ENCODE measurements at regions not wholly inside any gene's neighbourhood (a gene's known extent, or its start where the extent isn't known, plus 50 kb on each side); places are given as distances from the start of the nearest gene placed in this dataset.

DNA sequence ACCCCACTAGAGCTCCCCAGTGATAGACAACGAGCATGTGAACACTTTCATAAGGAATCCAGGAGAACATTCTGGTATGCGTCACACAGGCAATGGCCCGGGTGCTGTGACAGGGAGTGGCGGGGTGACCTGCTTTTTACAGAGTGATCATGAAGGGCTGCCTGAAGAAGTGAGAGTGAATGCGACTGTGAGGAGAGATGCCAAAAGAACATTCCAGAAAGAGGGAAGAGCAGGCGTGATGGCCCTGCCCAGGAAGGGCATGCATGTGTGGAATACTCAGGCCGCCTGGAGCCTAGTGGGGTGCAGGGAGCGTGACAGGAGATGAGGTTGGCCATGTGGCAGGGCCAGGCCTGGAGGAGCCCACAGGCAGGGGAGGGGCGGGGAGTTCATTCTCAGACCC, 53.8 kb downstream of the FZD10 start:
- peaks cover 23% of the 10 kb centered on the region for H3K4me1 ChIP-seq (ENCODE audit: insufficient read depth, low read length)
- H3K9me3 ChIP-seq (ENCODE audit: insufficient read depth, low read depth, low read length) = no peaks in the 10 kb centered on the region
- H3K27ac ChIP-seq (ENCODE audit: low read length) = no peak overlapping the region
- no peak overlapping the region for H3K9ac ChIP-seq (ENCODE audit: low read depth, low read length)
- H3K4me3 ChIP-seq (ENCODE audit: low read length) = no peak overlapping the region
- H3K27me3 ChIP-seq (ENCODE audit: insufficient read depth, low read length) = peaks cover 84% of the 10 kb centered on the region
- no peaks in the 10 kb centered on the region for H3K36me3 ChIP-seq (ENCODE audit: insufficient read depth, low read depth, low read length)

DNA sequence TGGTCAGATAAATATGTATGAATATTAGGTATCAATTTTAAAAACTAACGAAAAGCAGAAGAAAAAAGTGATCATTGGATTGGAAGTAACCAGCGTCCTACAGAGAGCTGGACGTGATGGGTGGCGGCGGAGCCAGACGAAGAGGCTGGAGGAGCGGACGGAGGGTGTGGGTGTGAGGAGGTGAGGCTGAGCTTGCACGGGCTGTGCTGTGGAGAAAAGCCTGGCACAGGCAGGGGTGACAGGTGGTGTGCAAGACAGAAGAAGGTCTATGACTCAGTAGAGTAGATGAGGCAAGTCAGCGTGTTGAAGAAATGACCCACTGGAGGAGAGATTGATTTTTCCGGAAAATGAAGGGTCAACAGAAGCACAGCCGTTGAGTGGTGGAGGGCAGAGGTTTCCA, 56.4 kb downstream of the FZD10 start:
- H3K36me3 ChIP-seq (ENCODE audit: insufficient read depth, low read depth, low read length) = no peaks in the 10 kb centered on the region
- H3K9ac ChIP-seq (ENCODE audit: low read depth, low read length) = no peak overlapping the region

GRCh38 chr12:130219929-130220705, 57.9 kb downstream of the FZD10 start:
- Histone ChIP-seq H3K27me3 (ENCODE audit: insufficient read depth, low read length) (peaks cover 94% of the 10 kb centered on the region), H3K4me1 (ENCODE audit: insufficient read depth, low read length) (peaks cover 16% of the 10 kb centered on the region), H3K4me3 (ENCODE audit: low read length) (peak overlapping the region; percentile 1), H3K27ac (ENCODE audit: low read length) (no peak overlapping the region), H3K9me3 (ENCODE audit: insufficient read depth, low read depth, low read length) (no peaks in the 10 kb centered on the region), H3K9ac (ENCODE audit: low read depth, low read length) (no peak overlapping the region), H3K36me3 (ENCODE audit: insufficient read depth, low read depth, low read length) (no peaks in the 10 kb centered on the region)

More for the DNA sequence above, 56.4 kb downstream of the FZD10 start:
- H3K4me1 ChIP-seq (ENCODE audit: insufficient read depth, low read length) = peaks cover 20% of the 10 kb centered on the region
- H3K4me3 ChIP-seq (ENCODE audit: low read length) = no peak overlapping the region
- no peak overlapping the region for H3K27ac ChIP-seq (ENCODE audit: low read length)
- peaks cover 99% of the 10 kb centered on the region for H3K27me3 ChIP-seq (ENCODE audit: insufficient read depth, low read length)
- no peaks in the 10 kb centered on the region for H3K9me3 ChIP-seq (ENCODE audit: insufficient read depth, low read depth, low read length)

GRCh38 chr12:130220706-130221100, 58.4 kb downstream of the FZD10 start:
- H3K4me3 ChIP-seq (ENCODE audit: low read length) = peak overlapping the region; percentile 1
- no peak overlapping the region for H3K27ac ChIP-seq (ENCODE audit: low read length)
- peaks cover 94% of the 10 kb centered on the region for H3K27me3 ChIP-seq (ENCODE audit: insufficient read depth, low read length)
- no peak overlapping the region for H3K9ac ChIP-seq (ENCODE audit: low read depth, low read length)
- H3K36me3 ChIP-seq (ENCODE audit: insufficient read depth, low read depth, low read length) = no peaks in the 10 kb centered on the region
- H3K9me3 ChIP-seq (ENCODE audit: insufficient read depth, low read depth, low read length) = no peaks in the 10 kb centered on the region
- peaks cover 21% of the 10 kb centered on the region for H3K4me1 ChIP-seq (ENCODE audit: insufficient read depth, low read length)

DNA sequence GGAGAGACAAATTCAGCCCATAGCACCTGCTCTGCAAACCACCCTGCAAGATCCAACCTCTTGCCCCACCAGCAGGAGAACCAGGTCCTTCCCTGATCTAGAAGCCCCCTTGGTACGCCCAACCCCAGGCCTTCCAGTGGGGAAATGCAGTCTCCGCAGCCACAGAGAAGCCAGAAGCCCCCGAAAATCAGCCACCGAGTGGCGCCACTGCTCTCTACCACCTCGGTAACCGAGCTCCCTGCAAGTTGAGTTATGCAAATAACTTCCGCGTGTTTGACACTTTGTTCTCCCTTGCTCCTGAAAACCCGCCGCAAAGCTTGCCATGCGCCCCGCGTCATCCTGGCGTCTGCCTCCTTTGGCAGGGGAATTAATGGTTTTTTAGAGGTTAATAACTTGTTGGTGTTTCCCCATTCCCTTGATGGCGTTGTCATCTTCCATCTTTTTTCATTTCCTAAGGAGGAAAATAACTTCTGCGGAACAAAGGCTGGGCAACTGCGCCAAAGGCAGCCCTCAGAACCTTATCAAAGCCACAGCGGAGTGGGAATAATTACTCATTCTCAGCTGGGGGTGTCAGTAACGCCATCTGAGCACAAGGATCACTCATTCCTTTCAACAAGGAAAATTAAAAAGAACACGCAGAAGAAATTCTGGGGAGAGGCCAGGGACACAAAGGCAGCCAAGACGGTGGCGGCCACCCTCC, 60.4 kb downstream of the FZD10 start:
- peaks cover 92% of the 10 kb centered on the region for H3K27me3 ChIP-seq (ENCODE audit: insufficient read depth, low read length)
- no peak overlapping the region for H3K9ac ChIP-seq (ENCODE audit: low read depth, low read length)

DNA sequence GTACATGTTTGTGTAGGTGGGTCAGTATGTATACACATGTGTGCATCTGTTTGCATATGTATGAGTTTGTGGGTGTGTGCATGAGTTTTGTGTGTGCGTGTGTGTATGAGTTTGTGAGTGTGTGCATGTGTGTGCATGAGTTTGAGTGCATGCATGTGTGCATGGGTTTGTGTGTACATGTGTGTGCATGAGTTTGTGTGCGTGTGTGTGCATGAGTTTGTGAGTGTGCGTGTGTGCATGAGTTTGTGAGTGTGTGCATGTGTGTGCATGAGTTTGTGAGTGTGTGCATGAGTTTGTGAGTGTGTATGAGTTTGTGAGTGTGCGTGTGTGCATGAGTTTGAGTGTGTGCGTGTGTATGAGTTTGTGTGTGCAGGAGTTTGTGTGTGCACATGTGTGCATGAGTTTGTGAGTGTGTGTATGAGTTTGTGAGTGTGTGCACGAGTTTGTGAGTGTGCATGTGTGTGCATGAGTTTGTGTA, 61.5 kb downstream of the FZD10 start:
- no peaks in the 10 kb centered on the region for H3K36me3 ChIP-seq (ENCODE audit: insufficient read depth, low read depth, low read length)
- no peak overlapping the region for H3K4me3 ChIP-seq (ENCODE audit: low read length)
- H3K4me1 ChIP-seq (ENCODE audit: insufficient read depth, low read length) = peaks cover 28% of the 10 kb centered on the region
- H3K9ac ChIP-seq (ENCODE audit: low read depth, low read length) = no peak overlapping the region
- H3K27ac ChIP-seq (ENCODE audit: low read length) = no peak overlapping the region
- H3K9me3 ChIP-seq (ENCODE audit: insufficient read depth, low read depth, low read length) = no peaks in the 10 kb centered on the region
- H3K27me3 ChIP-seq (ENCODE audit: insufficient read depth, low read length) = peaks cover 86% of the 10 kb centered on the region

More for the DNA sequence above, 60.4 kb downstream of the FZD10 start:
- Histone ChIP-seq H3K27ac (ENCODE audit: low read length) (no peak overlapping the region), H3K4me1 (ENCODE audit: insufficient read depth, low read length) (peaks cover 28% of the 10 kb centered on the region), H3K9me3 (ENCODE audit: insufficient read depth, low read depth, low read length) (no peaks in the 10 kb centered on the region), H3K36me3 (ENCODE audit: insufficient read depth, low read depth, low read length) (no peaks in the 10 kb centered on the region), H3K4me3 (ENCODE audit: low read length) (no peak overlapping the region)

GRCh38 chr12:130224613-130225012, 62.3 kb downstream of the FZD10 start:
- no peak overlapping the region for H3K27ac ChIP-seq (ENCODE audit: low read length)
- no peak overlapping the region for H3K4me3 ChIP-seq (ENCODE audit: low read length)
- no peak overlapping the region for H3K9ac ChIP-seq (ENCODE audit: low read depth, low read length)
- peaks cover 77% of the 10 kb centered on the region for H3K27me3 ChIP-seq (ENCODE audit: insufficient read depth, low read length)
- H3K36me3 ChIP-seq (ENCODE audit: insufficient read depth, low read depth, low read length) = no peaks in the 10 kb centered on the region
- peaks cover 3% of the 10 kb centered on the region; the same call in 1 of the 2 replicates for H3K9me3 ChIP-seq (ENCODE audit: insufficient read depth, low read depth, low read length)
- peaks cover 28% of the 10 kb centered on the region for H3K4me1 ChIP-seq (ENCODE audit: insufficient read depth, low read length)

- H3K36me3 ChIP-seq (ENCODE audit: insufficient read depth, low read depth, low read length) = no peaks in the 10 kb centered on the region
- peaks cover 10% of the 10 kb centered on the region; the same call in 1 of the 2 replicates for H3K9me3 ChIP-seq (ENCODE audit: insufficient read depth, low read depth, low read length)
- H3K4me1 ChIP-seq (ENCODE audit: insufficient read depth, low read length) = peaks cover 23% of the 10 kb centered on the region
- H3K9ac ChIP-seq (ENCODE audit: low read depth, low read length) = no peak overlapping the region
- no peak overlapping the region for H3K27ac ChIP-seq (ENCODE audit: low read length)
- H3K4me3 ChIP-seq (ENCODE audit: low read length) = no peak overlapping the region
- H3K27me3 ChIP-seq (ENCODE audit: insufficient read depth, low read length) = peaks cover 70% of the 10 kb centered on the region
Observed at GRCh38 chr12:130225347-130225746, 63.1 kb downstream of the FZD10 start.

DNA sequence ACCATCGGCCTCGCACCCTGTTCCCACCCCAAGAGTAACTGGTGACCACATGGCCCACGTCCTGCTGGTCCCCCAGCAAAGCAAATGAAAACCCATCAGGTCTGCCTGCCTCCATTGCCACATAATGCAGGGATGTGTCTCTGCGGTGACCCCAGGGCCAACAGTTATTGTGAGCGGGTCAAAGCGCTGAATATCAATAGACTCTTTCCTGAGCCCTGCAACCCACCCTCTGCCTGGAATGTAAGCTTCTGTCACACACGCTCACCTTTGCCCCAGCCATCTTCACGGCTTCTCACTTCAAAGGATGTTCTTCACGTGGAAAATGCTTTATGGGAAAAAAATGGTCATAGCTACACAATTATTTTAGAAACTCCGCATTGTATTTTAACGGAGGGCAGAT, 63.9 kb downstream of the FZD10 start:
- Histone ChIP-seq H3K27ac (ENCODE audit: low read length) (no peak overlapping the region), H3K4me3 (ENCODE audit: low read length) (no peak overlapping the region), H3K4me1 (ENCODE audit: insufficient read depth, low read length) (peaks cover 15% of the 10 kb centered on the region; the same call in 1 of the 2 replicates), H3K27me3 (ENCODE audit: insufficient read depth, low read length) (peaks cover 62% of the 10 kb centered on the region), H3K36me3 (ENCODE audit: insufficient read depth, low read depth, low read length) (no peaks in the 10 kb centered on the region), H3K9me3 (ENCODE audit: insufficient read depth, low read depth, low read length) (peaks cover 16% of the 10 kb centered on the region), H3K9ac (ENCODE audit: low read depth, low read length) (no peak overlapping the region)

- H3K36me3 ChIP-seq (ENCODE audit: insufficient read depth, low read depth, low read length) = no peaks in the 10 kb centered on the region
- H3K9me3 ChIP-seq (ENCODE audit: insufficient read depth, low read depth, low read length) = peaks cover 22% of the 10 kb centered on the region
- peaks cover 15% of the 10 kb centered on the region; the same call in 1 of the 2 replicates for H3K4me1 ChIP-seq (ENCODE audit: insufficient read depth, low read length)
- H3K27ac ChIP-seq (ENCODE audit: low read length) = no peak overlapping the region
- H3K27me3 ChIP-seq (ENCODE audit: insufficient read depth, low read length) = peaks cover 56% of the 10 kb centered on the region
- no peak overlapping the region for H3K4me3 ChIP-seq (ENCODE audit: low read length)
- H3K9ac ChIP-seq (ENCODE audit: low read depth, low read length) = no peak overlapping the region
Observed at GRCh38 chr12:130226771-130227170, 64.5 kb downstream of the FZD10 start.

DNA sequence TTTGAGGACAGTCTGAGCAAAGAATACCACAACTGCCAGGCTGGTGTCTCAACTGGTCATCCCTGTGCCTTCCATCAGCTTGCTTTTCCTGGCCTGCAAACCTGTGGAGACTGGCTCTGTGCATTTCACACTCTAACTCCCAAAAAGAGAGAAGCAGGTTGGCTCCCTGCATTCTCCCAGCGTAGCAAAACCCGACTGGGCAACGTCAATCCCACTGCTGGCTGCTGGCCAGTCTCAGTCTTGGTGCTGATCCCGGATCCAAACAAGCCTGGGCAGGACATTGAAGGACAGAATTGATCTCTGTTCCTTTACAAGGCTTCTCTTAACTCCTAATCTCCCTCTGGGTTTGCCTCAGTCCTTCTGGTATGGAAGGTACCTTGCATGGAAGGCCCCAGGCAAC, 65.4 kb downstream of the FZD10 start:
- no peak overlapping the region for H3K27ac ChIP-seq (ENCODE audit: low read length)
- H3K36me3 ChIP-seq (ENCODE audit: insufficient read depth, low read depth, low read length) = no peaks in the 10 kb centered on the region
- peaks cover 15% of the 10 kb centered on the region; the same call in 1 of the 2 replicates for H3K4me1 ChIP-seq (ENCODE audit: insufficient read depth, low read length)
- peaks cover 47% of the 10 kb centered on the region for H3K27me3 ChIP-seq (ENCODE audit: insufficient read depth, low read length)
- no peak overlapping the region for H3K9ac ChIP-seq (ENCODE audit: low read depth, low read length)
- H3K4me3 ChIP-seq (ENCODE audit: low read length) = no peak overlapping the region
- H3K9me3 ChIP-seq (ENCODE audit: insufficient read depth, low read depth, low read length) = peaks cover 22% of the 10 kb centered on the region

GRCh38 chr12:130236446-130236845, 74.2 kb downstream of the FZD10 start:
- Histone ChIP-seq H3K4me1 (ENCODE audit: insufficient read depth, low read length) (no peaks in the 10 kb centered on the region), H3K9ac (ENCODE audit: low read depth, low read length) (no peak overlapping the region), H3K36me3 (ENCODE audit: insufficient read depth, low read depth, low read length) (no peaks in the 10 kb centered on the region), H3K4me3 (ENCODE audit: low read length) (no peak overlapping the region), H3K9me3 (ENCODE audit: insufficient read depth, low read depth, low read length) (peaks cover 3% of the 10 kb centered on the region), H3K27ac (ENCODE audit: low read length) (no peak overlapping the region), H3K27me3 (ENCODE audit: insufficient read depth, low read length) (peaks cover 38% of the 10 kb centered on the region)

All from iPS-20b (cell line).